Gastrocnemius medialis (tissue), 4 donors: ENCODE measurements at regions not wholly inside any gene's neighbourhood (a gene's known extent, or its start where the extent isn't known, plus 50 kb on each side); places are given as distances from the start of the nearest gene placed in this dataset.

Experiments
- CTCF ChIP-seq, 5 experiments: fragments of 450-650 bp in 3 of 5; fragments of 200-600 bp in 2 of 5; sonication (generic) in 2 of 5; IDR thresholded peaks in 4 of 5; conservative IDR thresholded peaks in 1 of 5; 1 replicate in 4 of 5; 2 replicates in 1 of 5; pipeline ENCODE4 v1.5.1; 2016 to 2019; ENCODE audit warnings: antibody characterized with exemption in 5 of 5, mild to moderate bottlenecking in 3 of 5, moderate library complexity in 3 of 5
- POLR2A ChIP-seq, 2 donors: fragments of 450-650 bp; IDR thresholded peaks; one replicate each; pipeline ENCODE4 v1.6.1; 2017; ENCODE audit warnings: antibody characterized with exemption in 2 of 2, mild to moderate bottlenecking in 2 of 2, moderate library complexity in 2 of 2

- TF ChIP-seq POLR2A (IDR thresholded peaks at IDR 0.05) = no peak
- no peak for TF ChIP-seq CTCF (IDR thresholded peaks at IDR 0.05 in 4 of 5, conservative IDR thresholded peaks at IDR 0.05 in 1 of 5)
Measured at GRCh38 chr1:188719735-188720134, 1757.9 kb downstream of the BRINP3 start.
